Right lung (tissue), 2 donors: ENCODE measurements at regions not wholly inside any gene's neighbourhood (a gene's known extent, or its start where the extent isn't known, plus 50 kb on each side); places are given as distances from the start of the nearest gene placed in this dataset.
"Not testable (repeated sequence)": the region's sequence is repeated elsewhere in the genome, so short reads cannot be mapped to it uniquely, and the experiment has no call there.

Experiments
- DNase-seq, 2 donors: peaks; one replicate each; pipeline ENCODE4 v3.0.0-alpha.2; 2013

- no peak for DNase-seq
These were observed 55.2 kb downstream of the GCC1 start for GRCh38 chr7:127530148-127530547.

GRCh38 chr7:127527561-127527960 is 57.8 kb downstream of the GCC1 start:
- DNase-seq = no peak

GRCh38 chr7:127525866-127526480 is 59.4 kb downstream of the GCC1 start:
- no peak for DNase-seq

DNA sequence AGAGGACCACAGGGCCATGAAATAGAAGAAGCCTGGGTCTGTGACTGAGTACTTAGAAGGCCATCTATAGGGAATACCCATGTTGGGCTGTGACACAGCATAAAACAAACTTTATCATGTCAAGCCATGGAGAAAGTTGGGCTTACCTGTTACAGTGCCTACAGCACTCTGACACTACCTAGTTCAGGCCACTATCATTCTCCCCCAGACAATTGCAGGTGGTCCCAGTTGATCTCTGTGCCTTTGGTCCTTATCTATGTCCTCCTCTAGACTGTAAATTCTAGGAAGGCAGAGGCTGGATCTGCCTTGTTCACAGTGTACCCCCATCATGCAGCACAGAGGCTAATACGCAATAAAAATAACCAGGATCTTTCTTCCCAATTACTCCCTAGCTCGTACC is 69.1 kb downstream of the GCC1 start:
- DNase-seq = no peak

DNA sequence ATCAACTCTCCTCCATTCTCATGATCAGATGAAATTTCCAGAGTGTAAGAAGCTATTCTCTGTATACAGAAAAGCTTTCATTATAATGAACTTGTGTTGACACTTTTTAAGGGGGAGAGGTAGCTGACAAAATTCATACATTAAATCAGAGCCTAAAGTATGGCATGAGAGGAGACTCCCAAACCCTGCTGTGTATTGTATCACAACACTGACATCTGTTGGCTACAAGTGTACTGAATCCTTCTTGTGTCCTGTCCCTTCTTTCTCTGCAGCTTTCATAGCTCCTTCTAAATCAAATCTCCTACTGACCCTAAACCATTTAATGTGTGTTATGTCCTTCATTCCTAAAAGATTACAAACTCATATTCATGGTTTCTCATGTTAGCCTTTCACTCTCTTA is 70.9 kb downstream of the GCC1 start:
- DNase-seq = no peak

DNA sequence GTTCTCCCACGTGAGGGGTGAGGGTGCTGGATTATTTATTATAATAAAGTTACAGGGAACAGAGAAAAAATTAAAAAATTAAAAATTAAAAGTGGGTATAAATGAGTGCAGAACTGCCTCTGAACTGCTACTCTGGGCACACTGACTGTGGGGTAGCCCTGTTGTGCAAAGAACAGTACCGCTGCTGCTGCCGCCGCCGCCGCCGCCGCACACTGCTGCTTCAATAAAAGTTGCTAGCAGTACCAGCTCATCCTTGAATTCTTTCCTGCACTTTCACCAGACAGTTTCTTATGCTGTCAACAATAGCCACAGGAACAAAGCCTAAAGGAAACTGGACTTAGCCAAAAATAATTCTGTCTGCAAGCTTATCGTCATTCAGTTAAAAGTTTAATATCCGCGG is 72.1 kb downstream of the GCC1 start:
- DNase-seq = no peak

GRCh38 chr7:127512663-127513062 is 72.7 kb downstream of the GCC1 start:
- DNase-seq = no peak

- DNase-seq = no peak
These were observed 80.7 kb downstream of the GCC1 start for GRCh38 chr7:127504715-127505114.

- no peak for DNase-seq
These were observed 83.6 kb downstream of the GCC1 start for GRCh38 chr7:127501817-127502216.

- DNase-seq = no peak
These were observed 94.9 kb upstream of the ZNF800 start for GRCh38 chr7:127487381-127487780.

DNA sequence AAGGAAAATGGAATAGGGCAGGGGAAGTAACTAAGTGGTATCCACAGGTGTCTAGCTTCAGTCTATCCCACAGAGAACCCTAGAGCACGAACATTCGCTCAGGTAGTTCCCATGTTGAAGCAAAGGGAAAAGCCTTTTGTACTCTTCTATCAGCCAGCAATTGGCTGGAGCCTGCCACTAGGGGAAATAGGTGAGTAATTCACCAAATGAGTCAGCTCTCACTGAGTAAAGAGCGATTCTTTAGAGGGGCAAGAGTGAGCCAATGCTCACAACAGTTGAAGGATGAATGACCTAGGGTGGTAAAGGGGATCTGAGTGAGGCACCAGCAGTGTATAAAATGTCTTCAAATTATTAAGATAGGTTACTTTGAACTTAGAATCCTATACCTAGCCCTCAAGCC is 94.1 kb upstream of the ZNF800 start:
- no peak for DNase-seq

DNA sequence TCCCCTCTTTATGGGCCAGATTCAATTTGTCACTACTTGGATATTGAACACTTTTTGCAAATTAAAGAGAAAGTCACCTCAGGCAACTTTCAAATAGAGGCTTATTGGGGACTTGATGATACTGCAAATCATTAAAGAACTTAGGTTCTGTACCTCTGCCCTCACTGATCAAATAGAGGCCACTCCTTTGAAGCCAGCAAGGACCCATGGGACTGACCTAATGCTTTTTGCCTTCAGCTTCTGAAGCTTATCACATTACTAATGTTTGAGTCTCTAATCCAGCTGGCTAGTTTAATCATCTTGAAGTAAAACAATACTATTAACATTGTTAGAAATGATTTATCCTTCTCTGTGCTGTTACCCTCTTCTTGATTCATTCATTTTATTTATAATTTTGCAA is 93.0 kb upstream of the ZNF800 start:
- no peak for DNase-seq

DNA sequence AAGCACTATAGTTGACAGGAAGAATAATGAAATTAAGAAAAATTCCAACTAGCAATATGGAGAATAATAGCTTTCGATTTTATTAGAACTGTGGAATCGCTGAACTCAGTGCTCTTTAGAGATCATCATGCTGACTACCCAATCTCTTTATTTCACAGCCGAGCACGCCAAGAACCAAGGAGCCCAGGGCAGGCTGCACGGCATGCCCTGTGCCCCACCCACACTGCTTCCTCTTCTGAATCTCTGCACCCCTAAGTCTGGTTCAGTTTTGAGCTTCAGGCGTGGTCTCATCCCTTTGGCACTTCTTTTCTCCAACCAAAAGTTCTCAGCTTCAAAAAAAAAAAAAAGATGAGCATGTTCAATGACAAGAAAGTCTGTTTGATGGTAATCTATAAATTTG is 92.4 kb upstream of the ZNF800 start:
- no peak for DNase-seq

GRCh38 chr7:127478461-127478860 is 86.0 kb upstream of the ZNF800 start:
- DNase-seq = no peak

DNA sequence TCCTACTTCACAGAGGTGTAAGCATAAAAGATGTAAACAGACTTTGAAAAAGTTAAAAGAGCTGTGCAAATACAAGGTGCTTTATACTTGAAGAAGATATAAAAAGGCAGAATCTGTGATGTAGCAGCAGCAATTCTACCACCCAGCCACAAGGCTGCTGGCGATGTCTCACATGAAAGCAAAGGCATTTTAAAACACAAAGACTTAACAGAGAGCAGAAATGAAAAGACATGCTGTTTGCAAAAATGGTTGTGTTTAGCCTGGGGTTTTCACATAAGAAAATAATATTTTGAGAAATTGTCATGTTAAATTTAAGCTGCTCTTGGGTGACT is 85.5 kb upstream of the ZNF800 start:
- no peak for DNase-seq

GRCh38 chr7:127477295-127478023 is 85.0 kb upstream of the ZNF800 start:
- peak; percentile 2 to 9 for DNase-seq

- DNase-seq = no peak
These were observed 84.1 kb upstream of the ZNF800 start for GRCh38 chr7:127476618-127477017.

- DNase-seq = peak in 1 of 2 donors; percentile 1
These were observed 81.9 kb upstream of the ZNF800 start for GRCh38 chr7:127474457-127474856.

GRCh38 chr7:127473409-127473808 is 80.9 kb upstream of the ZNF800 start:
- no peak for DNase-seq

- DNase-seq = no peak
These were observed 67.6 kb upstream of the ZNF800 start for GRCh38 chr7:127460077-127460476.

- DNase-seq = not testable (repeated sequence)
These were observed 58.8 kb upstream of the ZNF800 start for GRCh38 chr7:127451258-127451657.

DNA sequence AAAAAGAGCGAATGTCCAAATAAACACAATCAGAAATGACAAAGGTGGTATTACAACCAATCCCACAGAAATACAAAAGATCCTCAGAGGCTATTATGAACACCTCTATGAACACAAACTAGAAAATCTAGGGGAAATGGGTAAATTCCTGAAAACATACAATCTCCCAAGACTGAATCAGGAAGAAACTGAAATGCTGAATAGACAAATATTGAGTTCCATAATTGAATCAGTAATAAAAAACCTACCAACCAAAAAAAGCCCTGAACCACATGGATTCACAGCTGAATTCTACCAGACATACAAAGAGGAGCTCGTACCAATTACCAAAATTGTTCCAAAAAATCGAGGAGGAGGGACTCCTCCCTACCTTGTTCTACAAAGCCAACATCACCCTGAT is 56.1 kb upstream of the ZNF800 start:
- no peak for DNase-seq

DNA sequence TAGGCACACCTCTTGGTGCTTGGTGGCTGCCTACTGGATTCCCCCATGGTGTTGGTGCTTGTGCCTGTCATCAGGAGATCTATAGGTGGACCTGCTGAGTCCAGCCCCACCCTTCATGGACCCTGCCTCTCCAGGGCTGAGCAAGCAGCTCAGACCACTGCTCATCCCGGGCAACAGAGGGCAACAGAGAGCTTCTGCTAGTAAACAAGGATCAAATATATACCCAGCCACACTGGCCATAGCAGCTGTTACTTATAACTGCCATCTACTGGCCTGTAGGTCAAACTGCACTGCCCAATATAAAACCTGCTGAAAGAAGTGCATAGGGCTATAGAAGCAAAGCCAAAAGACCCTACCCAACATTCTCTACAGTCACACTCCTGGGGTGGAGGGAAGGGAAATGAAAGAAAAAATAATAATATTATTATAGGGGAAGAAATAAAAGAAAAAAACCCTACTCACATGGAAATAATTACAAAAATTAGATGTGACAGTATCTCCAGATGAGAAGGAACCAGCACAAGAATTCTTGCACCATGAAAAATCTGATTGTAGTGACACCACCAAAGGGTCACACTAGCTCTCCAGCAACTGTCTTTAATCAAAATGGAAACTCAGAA is 54.9 kb upstream of the ZNF800 start:
- no peak for DNase-seq

GRCh38 chr7:127446842-127447241 is 54.3 kb upstream of the ZNF800 start:
- no peak for DNase-seq
